GM19240 (cell line): ENCODE measurements at regions not wholly inside any gene's neighbourhood (a gene's known extent, or its start where the extent isn't known, plus 50 kb on each side); places are given as distances from the start of the nearest gene placed in this dataset.
"Not testable (repeated sequence)": the region's sequence is repeated elsewhere in the genome, so short reads cannot be mapped to it uniquely, and the experiment has no call there.

Experiments
- DNase-seq: peaks from one replicate; pipeline ENCODE4 v3.0.0; 2011; ENCODE audit warnings: low spot score; ENCODE audit not compliant: insufficient read length

- no peak for DNase-seq
Observed at GRCh38 chr4:57351731-57352130, 241.5 kb upstream of the IGFBP7 start.

GRCh38 chr4:57344296-57344695 lies 234.1 kb upstream of the IGFBP7 start:
- no peak for DNase-seq

GRCh38 chr4:57342411-57342810 lies 232.2 kb upstream of the IGFBP7 start:
- DNase-seq = no peak

- not testable (repeated sequence) for DNase-seq
Observed at GRCh38 chr4:57338861-57339260, 228.7 kb upstream of the IGFBP7 start.

GRCh38 chr4:57333684-57334083 lies 223.5 kb upstream of the IGFBP7 start:
- no peak for DNase-seq

GRCh38 chr4:57331959-57332358 lies 221.8 kb upstream of the IGFBP7 start:
- DNase-seq = no peak

- no peak for DNase-seq
Observed at GRCh38 chr4:57329279-57329678, 219.1 kb upstream of the IGFBP7 start.

GRCh38 chr4:57324673-57325307 lies 214.6 kb upstream of the IGFBP7 start:
- DNase-seq = no peak

GRCh38 chr4:57320849-57321248 lies 210.7 kb upstream of the IGFBP7 start:
- DNase-seq = no peak

GRCh38 chr4:57320217-57320616 lies 210.0 kb upstream of the IGFBP7 start:
- DNase-seq = no peak

GRCh38 chr4:57318703-57319102 lies 208.5 kb upstream of the IGFBP7 start:
- no peak for DNase-seq

GRCh38 chr4:57314636-57315035 lies 204.5 kb upstream of the IGFBP7 start:
- DNase-seq = no peak

- no peak for DNase-seq
Observed at GRCh38 chr4:57312296-57312695, 202.1 kb upstream of the IGFBP7 start.

- no peak for DNase-seq
Observed at GRCh38 chr4:57309658-57310057, 199.5 kb upstream of the IGFBP7 start.

- no peak for DNase-seq
Observed at GRCh38 chr4:57308301-57308700, 198.1 kb upstream of the IGFBP7 start.

GRCh38 chr4:57305836-57306235 lies 195.7 kb upstream of the IGFBP7 start:
- DNase-seq = no peak

GRCh38 chr4:57303012-57303751 lies 193.0 kb upstream of the IGFBP7 start:
- DNase-seq = no peak

GRCh38 chr4:57300300-57300699 lies 190.1 kb upstream of the IGFBP7 start:
- DNase-seq = not testable (repeated sequence)

GRCh38 chr4:57291911-57292310 lies 181.7 kb upstream of the IGFBP7 start:
- no peak for DNase-seq

- no peak for DNase-seq
Observed at GRCh38 chr4:57287687-57288604, 177.8 kb upstream of the IGFBP7 start.

- DNase-seq = no peak
Observed at GRCh38 chr4:57282933-57283310, 172.7 kb upstream of the IGFBP7 start.

GRCh38 chr4:57280481-57280880 lies 170.3 kb upstream of the IGFBP7 start:
- DNase-seq = no peak
